ENCODE measurements at regions not wholly inside any gene's neighbourhood (a gene's known extent, or its start where the extent isn't known, plus 50 kb on each side); places are given as distances from the start of the nearest gene placed in this dataset.

GRCh38 chr6:167470101-167470835 lies 145.4 kb downstream of the TTLL2 start:
- no peak overlapping the region for H3K27ac ChIP-seq
- TF ChIP-seq ZFX (IDR thresholded peaks at IDR 0.05; ENCODE audit: borderline replicate concordance) = no peak

GRCh38 chr6:167470836-167471547 lies 146.1 kb downstream of the TTLL2 start:
- no peak for TF ChIP-seq CTCF (IDR thresholded peaks at IDR 0.05)
- no peak for TF ChIP-seq ZFX (IDR thresholded peaks at IDR 0.05; ENCODE audit: borderline replicate concordance)

GRCh38 chr6:167471548-167471930 lies 146.7 kb downstream of the TTLL2 start:
- H3K27ac ChIP-seq = no peak overlapping the region
- no peak for TF ChIP-seq CTCF (IDR thresholded peaks at IDR 0.05)
- no peak for TF ChIP-seq ZFX (IDR thresholded peaks at IDR 0.05; ENCODE audit: borderline replicate concordance)

More at GRCh38 chr6:167470836-167471547, 146.1 kb downstream of the TTLL2 start:
- no peak overlapping the region for H3K27ac ChIP-seq

- TF ChIP-seq ZFX (IDR thresholded peaks at IDR 0.05; ENCODE audit: borderline replicate concordance) (no peak), CTCF (IDR thresholded peaks at IDR 0.05) (no peak)
Measured at GRCh38 chr6:167472148-167472547, 147.3 kb downstream of the TTLL2 start.

GRCh38 chr6:167472880-167473279 lies 148.0 kb downstream of the TTLL2 start:
- TF ChIP-seq ZFX (IDR thresholded peaks at IDR 0.05; ENCODE audit: borderline replicate concordance) = no peak
- no peak for TF ChIP-seq CTCF (IDR thresholded peaks at IDR 0.05)
- H3K27ac ChIP-seq = no peak overlapping the region

More at GRCh38 chr6:167472148-167472547, 147.3 kb downstream of the TTLL2 start:
- H3K27ac ChIP-seq = no peak overlapping the region

GRCh38 chr6:167474171-167474570 lies 149.3 kb downstream of the TTLL2 start:
- TF ChIP-seq ZFX (IDR thresholded peaks at IDR 0.05; ENCODE audit: borderline replicate concordance) = no peak
- no peak for TF ChIP-seq CTCF (IDR thresholded peaks at IDR 0.05)
- H3K27ac ChIP-seq = no peak overlapping the region

GRCh38 chr6:167474725-167475124 lies 149.8 kb downstream of the TTLL2 start:
- no peak for TF ChIP-seq CTCF (IDR thresholded peaks at IDR 0.05)
- no peak for TF ChIP-seq ZFX (IDR thresholded peaks at IDR 0.05; ENCODE audit: borderline replicate concordance)

More at GRCh38 chr6:167474725-167475124, 149.8 kb downstream of the TTLL2 start:
- no peak overlapping the region for H3K27ac ChIP-seq
